ENCODE measurements at regions not wholly inside any gene's neighbourhood (a gene's known extent, or its start where the extent isn't known, plus 50 kb on each side); places are given as distances from the start of the nearest gene placed in this dataset.

- TF ChIP-seq EZH2 (IDR thresholded peaks at IDR 0.05; ENCODE audit: insufficient read depth, poor library complexity, severe bottlenecking) (no peak), EZH2phosphoT487 (IDR thresholded peaks at IDR 0.05; ENCODE audit: insufficient read depth, low read depth) (no peak)
Measured at GRCh38 chr3:83230841-83231240, 1469.4 kb upstream of the GBE1 start.
